HG02571 (cell line): ENCODE measurements at regions not wholly inside any gene's neighbourhood (a gene's known extent, or its start where the extent isn't known, plus 50 kb on each side); places are given as distances from the start of the nearest gene placed in this dataset.

Source experiments
- ATAC-seq: cut with Tn5 transposase; IDR thresholded peaks from one replicate; pipeline ENCODE4 v1.9.1; 2021; ENCODE audit warnings: mild to moderate bottlenecking, moderate library complexity; ENCODE audit not compliant: unreplicated experiment

- ATAC-seq, result no peak
These were observed 294.2 kb upstream of the SALL1 start for GRCh38 chr16:51445250-51445649.

- ATAC-seq, result no peak
These were observed 292.9 kb upstream of the SALL1 start for GRCh38 chr16:51443934-51444333.

- no peak for ATAC-seq
These were observed 291.2 kb upstream of the SALL1 start for GRCh38 chr16:51442141-51442870.

GRCh38 chr16:51440131-51440889, 289.2 kb upstream of the SALL1 start:
- ATAC-seq, result no peak

GRCh38 chr16:51439271-51439670, 288.2 kb upstream of the SALL1 start:
- no peak for ATAC-seq

GRCh38 chr16:51436742-51437141, 285.7 kb upstream of the SALL1 start:
- ATAC-seq, result no peak

GRCh38 chr16:51434567-51435198, 283.6 kb upstream of the SALL1 start:
- no peak for ATAC-seq

GRCh38 chr16:51433599-51433998, 282.5 kb upstream of the SALL1 start:
- no peak for ATAC-seq

GRCh38 chr16:51431517-51432241, 280.6 kb upstream of the SALL1 start:
- ATAC-seq, result no peak

GRCh38 chr16:51430716-51431369, 279.8 kb upstream of the SALL1 start:
- no peak for ATAC-seq

- no peak for ATAC-seq
These were observed 278.0 kb upstream of the SALL1 start for GRCh38 chr16:51429041-51429440.

GRCh38 chr16:51427085-51427484, 276.0 kb upstream of the SALL1 start:
- no peak for ATAC-seq

- no peak for ATAC-seq
These were observed 275.2 kb upstream of the SALL1 start for GRCh38 chr16:51426276-51426675.

GRCh38 chr16:51420247-51420646, 269.2 kb upstream of the SALL1 start:
- no peak for ATAC-seq

GRCh38 chr16:51419768-51420167, 268.7 kb upstream of the SALL1 start:
- no peak for ATAC-seq

GRCh38 chr16:51418258-51418657, 267.2 kb upstream of the SALL1 start:
- no peak for ATAC-seq

- no peak for ATAC-seq
These were observed 265.9 kb upstream of the SALL1 start for GRCh38 chr16:51416926-51417325.

GRCh38 chr16:51410125-51410524, 259.1 kb upstream of the SALL1 start:
- ATAC-seq, result no peak

- ATAC-seq, result no peak
These were observed 258.1 kb upstream of the SALL1 start for GRCh38 chr16:51409001-51409675.

GRCh38 chr16:51408357-51408756, 257.3 kb upstream of the SALL1 start:
- no peak for ATAC-seq
